Peyer's patch (tissue), 4 donors: ENCODE measurements at regions not wholly inside any gene's neighbourhood (a gene's known extent, or its start where the extent isn't known, plus 50 kb on each side); places are given as distances from the start of the nearest gene placed in this dataset.

Source experiments
- CTCF ChIP-seq, 6 experiments: fragments of 450-650 bp in 4 of 6; fragments of 200-600 bp in 2 of 6; sonication (generic) in 1 of 6; IDR thresholded peaks; one replicate each; pipeline ENCODE4 v1.5.1; 2017 to 2019; ENCODE audit warnings: antibody characterized with exemption in 6 of 6, mild to moderate bottlenecking in 3 of 6, moderate library complexity in 1 of 6
- POLR2A ChIP-seq, 2 donors: fragments of 450-650 bp; IDR thresholded peaks; one replicate each; pipeline ENCODE4 v1.5.1; 2017; ENCODE audit warnings: antibody characterized with exemption in 2 of 2, mild to moderate bottlenecking in 2 of 2, moderate library complexity in 2 of 2

- TF ChIP-seq CTCF (IDR thresholded peaks at IDR 0.05): no peak
- no peak for TF ChIP-seq POLR2A (IDR thresholded peaks at IDR 0.05)
Measured at GRCh38 chr10:111836571-111836970, 347.0 kb downstream of the GPAM start.
